Parathyroid adenoma (tissue), 2 donors: ENCODE measurements at regions not wholly inside any gene's neighbourhood (a gene's known extent, or its start where the extent isn't known, plus 50 kb on each side); places are given as distances from the start of the nearest gene placed in this dataset.
"Not testable (repeated sequence)": the region's sequence is repeated elsewhere in the genome, so short reads cannot be mapped to it uniquely, and the experiment has no call there.

Experiments
- H2AFZ ChIP-seq: fragments of 300-600 bp; sonication (generic); one replicate; pipeline ENCODE4 v1.7.0; 2017; ENCODE audit warnings: antibody characterized with exemption, mild to moderate bottlenecking
- H3K27ac ChIP-seq: fragments of 300-600 bp; sonication (generic); one replicate; pipeline ENCODE4 v1.7.0; 2017
- H3K27me3 ChIP-seq: fragments of 300-600 bp; sonication (generic); one replicate; pipeline ENCODE4 v1.7.0; 2017; ENCODE audit warnings: low read length; ENCODE audit not compliant: control insufficient read depth, insufficient read depth
- H3K36me3 ChIP-seq: fragments of 300-600 bp; sonication (generic); one replicate; pipeline ENCODE4 v1.7.0; 2017; ENCODE audit warnings: low read length; ENCODE audit not compliant: control insufficient read depth, insufficient read depth
- H3K4me1 ChIP-seq: fragments of 300-600 bp; sonication (generic); one replicate; pipeline ENCODE4 v1.7.0; 2017; ENCODE audit warnings: control low read depth
- H3K4me2 ChIP-seq: fragments of 300-600 bp; sonication (generic); one replicate; pipeline ENCODE4 v1.7.0; 2017; ENCODE audit warnings: low read length
- H3K4me3 ChIP-seq: fragments of 300-600 bp; sonication (generic); one replicate; pipeline ENCODE4 v1.7.0; 2017; ENCODE audit warnings: low read depth, low read length
- H3K79me2 ChIP-seq: fragments of 300-600 bp; sonication (generic); one replicate; pipeline ENCODE4 v1.7.0; 2017; ENCODE audit warnings: control low read depth
- H3K9ac ChIP-seq: fragments of 300-600 bp; sonication (generic); one replicate; pipeline ENCODE4 v1.7.0; 2017; ENCODE audit warnings: mild to moderate bottlenecking
- H3K9me3 ChIP-seq: fragments of 300-600 bp; sonication (generic); one replicate; pipeline ENCODE4 v1.7.0; 2017; ENCODE audit warnings: low read length; ENCODE audit not compliant: control insufficient read depth
- CTCF ChIP-seq: fragments of 300-600 bp; sonication (generic); IDR thresholded peaks from one replicate; pipeline ENCODE4 v1.7.0; 2017; ENCODE audit warnings: antibody characterized with exemption, mild to moderate bottlenecking
- donor health status: primary hyperparathyroidism.

GRCh38 chr1:234765672-234766071 is 155.7 kb upstream of the IRF2BP2 start:
- H2AFZ ChIP-seq: no peak overlapping the region
- TF ChIP-seq CTCF: no peak
- no peak overlapping the region for H3K4me2 ChIP-seq
- H3K4me3 ChIP-seq: no peak overlapping the region
- H3K27me3 ChIP-seq: no peaks in the 10 kb centered on the region
- no peaks in the 10 kb centered on the region for H3K4me1 ChIP-seq
- no peaks in the 10 kb centered on the region for H3K79me2 ChIP-seq
- no peaks in the 10 kb centered on the region for H3K9me3 ChIP-seq
- no peak overlapping the region for H3K9ac ChIP-seq
- H3K27ac ChIP-seq: no peak overlapping the region
- no peaks in the 10 kb centered on the region for H3K36me3 ChIP-seq

- no peaks in the 10 kb centered on the region for H3K4me1 ChIP-seq
- no peaks in the 10 kb centered on the region for H3K27me3 ChIP-seq
- no peak overlapping the region for H2AFZ ChIP-seq
- no peak for TF ChIP-seq CTCF
- no peak overlapping the region for H3K4me2 ChIP-seq
- no peak overlapping the region for H3K9ac ChIP-seq
- H3K27ac ChIP-seq: no peak overlapping the region
- H3K4me3 ChIP-seq: no peak overlapping the region
- no peaks in the 10 kb centered on the region for H3K9me3 ChIP-seq
- no peaks in the 10 kb centered on the region for H3K36me3 ChIP-seq
- no peaks in the 10 kb centered on the region for H3K79me2 ChIP-seq
Measured at GRCh38 chr1:234765181-234765580, 155.2 kb upstream of the IRF2BP2 start.

- H3K4me3 ChIP-seq: no peak overlapping the region
- no peak overlapping the region for H3K27ac ChIP-seq
- TF ChIP-seq CTCF: no peak
- H3K27me3 ChIP-seq: no peaks in the 10 kb centered on the region
- no peak overlapping the region for H3K9ac ChIP-seq
- H3K79me2 ChIP-seq: no peaks in the 10 kb centered on the region
- no peaks in the 10 kb centered on the region for H3K4me1 ChIP-seq
- H3K4me2 ChIP-seq: no peak overlapping the region
- no peaks in the 10 kb centered on the region for H3K9me3 ChIP-seq
- H2AFZ ChIP-seq: no peak overlapping the region
- no peaks in the 10 kb centered on the region for H3K36me3 ChIP-seq
Measured at GRCh38 chr1:234763910-234764309, 153.9 kb upstream of the IRF2BP2 start.

GRCh38 chr1:234763367-234763766 is 153.4 kb upstream of the IRF2BP2 start:
- H3K27ac ChIP-seq: no peak overlapping the region
- no peak overlapping the region for H3K4me2 ChIP-seq
- no peak for TF ChIP-seq CTCF
- H3K27me3 ChIP-seq: no peaks in the 10 kb centered on the region
- H3K36me3 ChIP-seq: no peaks in the 10 kb centered on the region
- no peak overlapping the region for H2AFZ ChIP-seq
- no peak overlapping the region for H3K4me3 ChIP-seq
- no peaks in the 10 kb centered on the region for H3K9me3 ChIP-seq
- H3K4me1 ChIP-seq: no peaks in the 10 kb centered on the region
- H3K79me2 ChIP-seq: no peaks in the 10 kb centered on the region
- no peak overlapping the region for H3K9ac ChIP-seq

- H3K9me3 ChIP-seq, H3K79me2 ChIP-seq, H3K27ac ChIP-seq, H3K27me3 ChIP-seq, H3K36me3 ChIP-seq, H2AFZ ChIP-seq, H3K4me2 ChIP-seq, H3K4me1 ChIP-seq, H3K9ac ChIP-seq, H3K4me3 ChIP-seq: not testable (repeated sequence)
Measured at GRCh38 chr1:234762127-234762526, 152.1 kb upstream of the IRF2BP2 start.
